VCaP (cell line): ENCODE measurements at regions not wholly inside any gene's neighbourhood (a gene's known extent, or its start where the extent isn't known, plus 50 kb on each side); places are given as distances from the start of the nearest gene placed in this dataset.

Experiments
- H3K27ac ChIP-seq: fragments of 450-650 bp; 2 replicates; pipeline ENCODE4 v1.5.1; 2017
- TF ChIP-seq, protein P1 (sequence below): fragments of 450-650 bp; conservative IDR thresholded peaks from 2 replicates; pipeline ENCODE4 v1.5.1; 2017; ENCODE audit warnings: mild to moderate bottlenecking, moderate library complexity

DNA sequence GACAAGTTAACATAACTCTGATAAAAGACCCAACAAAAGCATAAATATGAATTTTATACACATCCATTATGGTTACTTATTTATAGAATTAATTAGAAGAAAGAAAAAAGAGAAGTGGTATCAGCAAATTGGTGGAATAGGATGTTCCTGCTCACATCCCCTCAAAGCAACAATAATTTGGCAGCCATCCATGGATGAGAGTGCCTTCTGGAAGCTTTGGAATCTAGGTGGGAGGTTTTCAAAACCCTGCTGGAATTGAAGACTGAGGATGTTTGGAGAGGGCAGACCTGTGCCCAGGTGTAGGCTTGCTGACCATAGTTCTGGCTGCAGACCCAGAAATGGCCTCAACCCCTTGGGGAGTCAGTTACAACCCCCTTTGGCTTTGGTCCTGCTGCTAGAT is 91.2 kb downstream of the EDEM1 start:
- no peak overlapping the region for H3K27ac ChIP-seq
- TF ChIP-seq, protein P1, sequence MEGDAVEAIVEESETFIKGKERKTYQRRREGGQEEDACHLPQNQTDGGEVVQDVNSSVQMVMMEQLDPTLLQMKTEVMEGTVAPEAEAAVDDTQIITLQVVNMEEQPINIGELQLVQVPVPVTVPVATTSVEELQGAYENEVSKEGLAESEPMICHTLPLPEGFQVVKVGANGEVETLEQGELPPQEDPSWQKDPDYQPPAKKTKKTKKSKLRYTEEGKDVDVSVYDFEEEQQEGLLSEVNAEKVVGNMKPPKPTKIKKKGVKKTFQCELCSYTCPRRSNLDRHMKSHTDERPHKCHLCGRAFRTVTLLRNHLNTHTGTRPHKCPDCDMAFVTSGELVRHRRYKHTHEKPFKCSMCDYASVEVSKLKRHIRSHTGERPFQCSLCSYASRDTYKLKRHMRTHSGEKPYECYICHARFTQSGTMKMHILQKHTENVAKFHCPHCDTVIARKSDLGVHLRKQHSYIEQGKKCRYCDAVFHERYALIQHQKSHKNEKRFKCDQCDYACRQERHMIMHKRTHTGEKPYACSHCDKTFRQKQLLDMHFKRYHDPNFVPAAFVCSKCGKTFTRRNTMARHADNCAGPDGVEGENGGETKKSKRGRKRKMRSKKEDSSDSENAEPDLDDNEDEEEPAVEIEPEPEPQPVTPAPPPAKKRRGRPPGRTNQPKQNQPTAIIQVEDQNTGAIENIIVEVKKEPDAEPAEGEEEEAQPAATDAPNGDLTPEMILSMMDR = no peak

DNA sequence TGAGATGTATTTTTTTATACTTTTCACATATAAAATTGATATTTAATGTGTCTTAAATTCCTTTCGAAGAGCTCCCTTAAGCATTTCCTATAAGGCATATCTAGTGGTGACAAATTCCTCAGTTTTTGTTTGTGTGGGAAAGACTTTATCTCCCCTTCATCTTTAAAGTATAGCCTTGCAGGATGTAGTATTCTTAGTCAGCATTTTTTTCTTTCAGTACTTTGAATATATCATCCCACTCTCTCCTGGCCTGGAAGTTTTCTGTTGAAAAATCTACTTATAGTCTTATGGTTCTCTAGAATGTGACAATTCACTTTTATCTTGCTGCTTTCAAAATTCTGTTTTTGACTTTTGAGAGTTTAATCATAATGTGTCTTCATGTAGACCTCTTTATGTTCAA is 95.2 kb downstream of the EDEM1 start:
- TF ChIP-seq, protein P1 = no peak
- no peak overlapping the region for H3K27ac ChIP-seq

DNA sequence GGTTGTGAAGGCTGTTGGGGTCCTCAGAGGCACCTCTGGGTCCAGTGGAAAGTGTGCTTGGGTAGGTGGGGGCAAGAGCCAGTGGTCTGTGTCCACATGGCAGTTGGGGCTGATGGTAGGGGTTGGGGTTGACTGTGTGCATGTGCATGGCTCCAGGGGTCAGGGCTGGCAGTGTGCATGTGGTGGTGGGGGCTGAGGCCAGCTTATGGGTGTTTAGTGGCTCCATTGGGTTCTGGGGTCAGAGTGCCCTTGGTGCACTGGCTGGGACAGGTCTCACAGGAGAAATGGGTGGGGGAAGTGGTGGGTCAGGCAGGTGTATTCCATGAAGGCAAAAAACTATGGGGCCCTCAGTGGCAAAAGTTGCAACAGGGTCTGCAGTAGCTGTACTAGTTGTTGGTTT is 97.9 kb downstream of the EDEM1 start:
- no peak overlapping the region for H3K27ac ChIP-seq
- TF ChIP-seq, protein P1 = no peak

DNA sequence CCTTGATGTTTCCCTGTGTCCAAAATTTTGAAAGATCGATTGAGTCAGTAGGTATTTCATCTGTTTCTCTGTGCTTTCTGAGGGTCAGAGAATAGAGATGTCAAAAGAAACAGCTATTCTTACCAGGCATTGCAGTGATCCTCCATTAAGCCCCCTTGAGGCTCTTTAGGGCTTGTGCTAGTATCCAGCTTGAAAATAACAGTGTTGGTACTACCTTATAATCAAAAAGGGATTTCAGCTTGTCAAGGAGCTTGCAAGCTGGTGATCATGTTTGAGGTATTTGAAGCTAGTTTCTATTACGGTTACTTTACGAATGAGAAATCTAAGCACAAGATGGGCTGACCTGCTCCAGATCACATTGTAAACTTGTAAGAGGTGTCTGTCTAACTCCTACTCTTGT is 103.4 kb downstream of the EDEM1 start:
- H3K27ac ChIP-seq = no peak overlapping the region

DNA sequence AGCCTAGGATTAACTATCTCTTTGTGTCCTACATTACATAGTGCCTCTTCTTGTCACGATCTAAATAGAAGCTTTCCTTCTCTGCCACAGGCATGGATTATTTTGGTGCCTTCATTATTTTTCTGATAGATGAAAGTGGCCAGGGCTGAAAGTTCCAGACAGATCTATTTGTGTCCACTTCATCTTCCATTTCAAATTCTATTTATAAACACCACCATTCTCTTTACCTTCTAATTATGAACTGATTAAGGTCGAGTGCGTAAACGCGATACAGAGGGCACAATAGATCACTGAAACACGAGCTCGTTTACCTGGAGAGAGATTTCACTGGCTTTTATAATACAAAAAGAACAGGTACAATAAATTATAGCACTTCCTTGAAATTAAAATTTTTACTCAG is 105.0 kb downstream of the EDEM1 start:
- TF ChIP-seq, protein P1 = no peak
- peak overlapping the region; percentile 60 for H3K27ac ChIP-seq

More for the DNA sequence above, 103.4 kb downstream of the EDEM1 start:
- TF ChIP-seq, protein P1 = no peak

DNA sequence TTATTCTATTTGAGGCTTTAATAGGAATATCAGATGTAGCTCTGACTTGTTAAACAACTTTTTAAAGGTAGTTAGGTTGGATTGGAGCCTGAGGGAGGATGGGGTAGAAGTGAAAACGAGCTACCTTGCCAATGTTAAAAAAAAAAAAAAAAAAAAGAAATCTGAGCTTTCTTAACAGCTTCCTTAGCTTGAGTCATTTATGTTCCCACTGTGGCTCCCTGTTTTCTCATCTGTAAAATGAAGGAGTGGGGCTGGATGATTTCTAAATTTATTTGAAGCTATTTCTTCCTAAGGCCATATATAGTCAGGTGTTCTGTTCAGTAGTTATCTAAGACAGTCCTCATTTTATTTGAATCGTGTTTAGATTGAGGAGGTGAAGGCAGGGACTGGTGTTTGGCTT is 105.7 kb downstream of the EDEM1 start:
- TF ChIP-seq, protein P1 = no peak
- H3K27ac ChIP-seq = peak overlapping the region; percentile 60

DNA sequence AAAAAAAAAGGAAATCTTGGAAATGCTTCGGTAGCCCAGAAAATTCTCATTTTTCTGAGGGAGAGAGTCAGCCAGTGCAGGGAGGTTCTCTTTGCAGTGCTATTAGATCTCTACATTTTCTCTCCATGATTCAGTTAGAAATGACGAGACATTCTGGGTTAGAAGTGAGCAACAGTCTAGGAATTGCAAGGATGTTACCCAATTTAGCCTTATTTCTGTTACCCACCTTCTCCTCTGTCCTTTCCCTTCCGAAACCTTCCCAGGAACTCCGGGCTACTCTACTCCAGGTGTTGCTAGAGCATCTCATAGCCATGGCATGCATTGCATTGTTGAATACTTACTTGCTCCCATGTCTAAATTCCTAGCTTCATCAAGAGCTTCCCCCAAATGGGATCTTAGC is 106.8 kb downstream of the EDEM1 start:
- TF ChIP-seq, protein P1 = no peak
- H3K27ac ChIP-seq = no peak overlapping the region; the same call in 1 of the 2 replicates
